Astrocyte (in vitro differentiated cells and primary cell): ENCODE measurements at regions not wholly inside any gene's neighbourhood (a gene's known extent, or its start where the extent isn't known, plus 50 kb on each side); places are given as distances from the start of the nearest gene placed in this dataset.

ENCODE experiments used
- DNase-seq: peaks from one replicate; pipeline ENCODE4 v3.0.0-alpha.2; 2010; ENCODE audit warnings: low read depth
- FAIRE-seq: peaks from 2 replicates; lab custom pipeline; 2011; peaks lifted over from hg19 to GRCh38; lab: Jason Lieb, UNC
- H2AFZ ChIP-seq: 2 replicates; pipeline ENCODE4 v1.6.0; 2012; ENCODE audit warnings: low read depth, low read length, inconsistent platforms
- H3K27ac ChIP-seq: 2 replicates; pipeline ENCODE4 v1.5.1; 2011; ENCODE audit warnings: low read depth, low read length, inconsistent platforms
- H3K27me3 ChIP-seq: 2 replicates; pipeline ENCODE4 v1.6.0; 2011; ENCODE audit warnings: low read length, inconsistent platforms; ENCODE audit not compliant: insufficient read depth
- H3K36me3 ChIP-seq: 2 replicates; pipeline ENCODE4 v1.5.1; 2011; ENCODE audit warnings: low read length, inconsistent platforms; ENCODE audit not compliant: insufficient read depth
- H3K4me1 ChIP-seq: 2 replicates; pipeline ENCODE4 v1.5.1; 2011; ENCODE audit warnings: low read length, inconsistent platforms; ENCODE audit not compliant: insufficient read depth
- H3K4me2 ChIP-seq: 2 replicates; pipeline ENCODE4 v1.6.0; 2012; ENCODE audit warnings: low read length, inconsistent platforms
- H3K4me3 ChIP-seq: 2 replicates; pipeline ENCODE4 v1.5.1; 2011; ENCODE audit warnings: low read depth, mild to moderate bottlenecking, low read length, inconsistent platforms; ENCODE audit not compliant: insufficient read depth
- H3K79me2 ChIP-seq: 2 replicates; pipeline ENCODE4 v1.6.0; 2012; ENCODE audit warnings: mild to moderate bottlenecking, low read length, inconsistent platforms; ENCODE audit not compliant: insufficient read depth
- H3K9ac ChIP-seq: 2 replicates; pipeline ENCODE4 v1.6.0; 2012; ENCODE audit warnings: mild to moderate bottlenecking, low read length, inconsistent platforms
- H3K9me3 ChIP-seq: 2 replicates; pipeline ENCODE4 v1.5.1; 2012; ENCODE audit warnings: low read depth, mild to moderate bottlenecking, low read length, inconsistent platforms; ENCODE audit not compliant: insufficient read depth
- H4K20me1 ChIP-seq: 2 replicates; pipeline ENCODE4 v1.6.0; 2012; ENCODE audit warnings: low read length, inconsistent platforms; ENCODE audit not compliant: insufficient read depth
- H3K27ac Mint-ChIP-seq: one replicate; pipeline ENCODE4 v1.8.0; 2021; ENCODE audit warnings: mild to moderate bottlenecking, mixed read lengths; ENCODE audit not compliant: unreplicated experiment
- H3K27me3 Mint-ChIP-seq: one replicate; pipeline ENCODE4 v1.8.0; 2021; ENCODE audit warnings: low read depth, mixed read lengths; ENCODE audit not compliant: unreplicated experiment
- H3K36me3 Mint-ChIP-seq: one replicate; pipeline ENCODE4 v1.8.0; 2021; ENCODE audit warnings: low read depth, mixed read lengths; ENCODE audit not compliant: unreplicated experiment
- H3K4me1 Mint-ChIP-seq: one replicate; pipeline ENCODE4 v1.8.0; 2021; ENCODE audit warnings: low read depth, mixed read lengths; ENCODE audit not compliant: unreplicated experiment
- H3K4me3 Mint-ChIP-seq: one replicate; pipeline ENCODE4 v1.8.0; 2021; ENCODE audit warnings: mild to moderate bottlenecking, moderate library complexity, mixed read lengths; ENCODE audit not compliant: unreplicated experiment
- H3K9me3 Mint-ChIP-seq: one replicate; pipeline ENCODE4 v1.8.0; 2021; ENCODE audit warnings: mild to moderate bottlenecking, mixed read lengths; ENCODE audit not compliant: unreplicated experiment
- EZH2 ChIP-seq: IDR thresholded peaks from 2 replicates; pipeline ENCODE4 v1.6.1; 2012; ENCODE audit warnings: mild to moderate bottlenecking, low read length, inconsistent platforms; ENCODE audit not compliant: insufficient read depth
- TF ChIP-seq, protein P1 (sequence below): IDR thresholded peaks from 2 replicates; pipeline ENCODE4 v1.5.1; 2011; ENCODE audit warnings: low read depth, mild to moderate bottlenecking, inconsistent platforms, low read length, moderate library complexity; ENCODE audit not compliant: insufficient read depth

DNA sequence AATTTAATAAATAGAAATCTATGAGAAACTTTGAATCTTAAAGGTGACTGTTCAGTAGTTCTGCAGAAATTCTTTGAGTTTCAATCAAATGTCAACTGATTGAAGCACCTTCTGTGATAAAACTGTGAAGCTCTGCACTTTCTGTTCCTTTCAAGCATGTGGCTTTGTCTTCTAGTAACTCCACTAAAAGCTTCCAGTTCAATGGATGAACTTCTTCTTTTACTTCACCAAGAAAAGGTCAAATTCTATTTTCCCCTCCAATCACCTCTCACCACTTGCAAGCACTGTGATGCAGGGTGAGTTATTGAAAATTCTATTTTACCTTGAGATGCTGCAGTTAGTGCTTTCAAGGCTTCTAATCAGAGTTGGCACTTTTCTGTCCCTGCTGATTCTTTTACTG, 515.3 kb upstream of the B3GALT2 start:
- no peaks in the 10 kb centered on the region for H3K9me3 ChIP-seq
- H3K9ac ChIP-seq, result no peak overlapping the region
- no peak for TF ChIP-seq EZH2
- no peak overlapping the region for H3K27ac ChIP-seq
- Mint-ChIP-seq H3K4me1 (peaks cover 11% of the 10 kb centered on the region), H3K27ac (no peak overlapping the region), H3K4me3 (no peak overlapping the region), H3K27me3 (no peaks in the 10 kb centered on the region), H3K9me3 (no peaks in the 10 kb centered on the region), H3K36me3 (no peaks in the 10 kb centered on the region)
- H3K79me2 ChIP-seq, result no peaks in the 10 kb centered on the region
- peaks cover 4% of the 10 kb centered on the region for H3K4me1 ChIP-seq
- no peak overlapping the region for H3K4me2 ChIP-seq
- DNase-seq (no peak), FAIRE-seq (no peak)
- no peak overlapping the region for H2AFZ ChIP-seq
- no peaks in the 10 kb centered on the region for H3K36me3 ChIP-seq
- H4K20me1 ChIP-seq, result no peaks in the 10 kb centered on the region
- H3K4me3 ChIP-seq, result no peak overlapping the region
- no peaks in the 10 kb centered on the region for H3K27me3 ChIP-seq

DNA sequence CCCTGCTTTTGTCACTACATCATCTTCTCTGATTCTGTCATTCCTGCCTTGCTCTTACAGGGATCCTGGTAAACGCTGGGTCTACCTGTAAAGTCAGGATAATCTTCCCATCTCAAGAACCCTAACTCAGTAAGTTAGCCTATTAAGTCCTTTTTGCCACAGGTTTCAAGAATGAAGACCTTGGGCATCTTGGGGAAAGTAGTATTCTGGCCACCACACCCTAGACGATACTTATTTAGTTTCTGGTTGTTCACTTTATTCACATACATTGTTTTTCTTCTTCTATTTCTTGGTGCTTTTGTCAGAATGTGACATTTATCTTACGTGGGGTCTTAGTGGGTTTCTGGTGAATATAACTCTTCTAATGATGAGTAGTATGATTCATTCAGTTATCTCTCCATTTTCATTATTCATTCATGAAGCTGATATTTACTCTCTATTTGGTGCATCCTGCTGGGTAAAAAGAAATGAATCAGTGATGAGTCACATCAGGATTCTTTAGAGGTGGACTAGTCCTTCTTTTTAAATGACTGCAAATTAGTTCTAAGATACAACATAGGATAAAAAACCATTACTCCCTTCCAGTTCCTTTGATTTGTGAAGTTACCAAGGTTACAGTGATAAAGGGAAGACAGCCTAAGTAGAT, 514.4 kb upstream of the B3GALT2 start:
- H3K27me3 Mint-ChIP-seq, result no peaks in the 10 kb centered on the region
- Histone ChIP-seq H3K27me3 (no peaks in the 10 kb centered on the region), H4K20me1 (no peaks in the 10 kb centered on the region), H3K4me2 (peak overlapping the region; percentile 55), H3K9me3 (no peaks in the 10 kb centered on the region), H3K4me3 (no peak overlapping the region), H3K79me2 (no peaks in the 10 kb centered on the region), H2AFZ (no peak overlapping the region), H3K36me3 (no peaks in the 10 kb centered on the region), H3K9ac (no peak overlapping the region), H3K4me1 (peaks cover 4% of the 10 kb centered on the region), H3K27ac (peak overlapping the region; percentile 59)
- H3K27ac Mint-ChIP-seq, result no peak overlapping the region
- peaks cover 11% of the 10 kb centered on the region for H3K4me1 Mint-ChIP-seq
- DNase-seq (peak; percentile 82), FAIRE-seq (peak; percentile 80)
- H3K9me3 Mint-ChIP-seq, result no peaks in the 10 kb centered on the region
- H3K36me3 Mint-ChIP-seq, result no peaks in the 10 kb centered on the region
- TF ChIP-seq EZH2, result no peak
- TF ChIP-seq, protein P1, sequence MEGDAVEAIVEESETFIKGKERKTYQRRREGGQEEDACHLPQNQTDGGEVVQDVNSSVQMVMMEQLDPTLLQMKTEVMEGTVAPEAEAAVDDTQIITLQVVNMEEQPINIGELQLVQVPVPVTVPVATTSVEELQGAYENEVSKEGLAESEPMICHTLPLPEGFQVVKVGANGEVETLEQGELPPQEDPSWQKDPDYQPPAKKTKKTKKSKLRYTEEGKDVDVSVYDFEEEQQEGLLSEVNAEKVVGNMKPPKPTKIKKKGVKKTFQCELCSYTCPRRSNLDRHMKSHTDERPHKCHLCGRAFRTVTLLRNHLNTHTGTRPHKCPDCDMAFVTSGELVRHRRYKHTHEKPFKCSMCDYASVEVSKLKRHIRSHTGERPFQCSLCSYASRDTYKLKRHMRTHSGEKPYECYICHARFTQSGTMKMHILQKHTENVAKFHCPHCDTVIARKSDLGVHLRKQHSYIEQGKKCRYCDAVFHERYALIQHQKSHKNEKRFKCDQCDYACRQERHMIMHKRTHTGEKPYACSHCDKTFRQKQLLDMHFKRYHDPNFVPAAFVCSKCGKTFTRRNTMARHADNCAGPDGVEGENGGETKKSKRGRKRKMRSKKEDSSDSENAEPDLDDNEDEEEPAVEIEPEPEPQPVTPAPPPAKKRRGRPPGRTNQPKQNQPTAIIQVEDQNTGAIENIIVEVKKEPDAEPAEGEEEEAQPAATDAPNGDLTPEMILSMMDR, result no peak
- no peak overlapping the region for H3K4me3 Mint-ChIP-seq

DNA sequence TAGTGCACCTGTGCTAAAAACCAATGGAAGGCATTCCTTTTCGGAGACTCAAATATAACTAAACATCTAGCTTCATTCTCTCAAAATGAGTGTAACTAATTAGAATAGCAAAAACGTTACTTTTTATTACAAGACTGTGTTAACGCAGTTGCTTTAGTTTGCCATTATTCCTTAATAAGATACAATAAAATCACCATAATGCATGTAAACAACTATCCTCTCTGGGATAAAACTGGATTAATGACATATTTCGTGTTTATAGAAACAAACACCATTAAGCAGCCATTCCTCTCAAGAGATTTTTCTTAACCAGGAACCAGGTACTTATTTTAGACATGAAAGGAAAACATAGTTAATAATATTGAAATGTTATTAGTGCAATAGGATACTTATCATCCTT, 512.8 kb upstream of the B3GALT2 start:
- Mint-ChIP-seq H3K36me3 (no peaks in the 10 kb centered on the region), H3K27me3 (no peaks in the 10 kb centered on the region), H3K9me3 (no peaks in the 10 kb centered on the region), H3K4me1 (peaks cover 11% of the 10 kb centered on the region), H3K27ac (no peak overlapping the region), H3K4me3 (no peak overlapping the region)
- Histone ChIP-seq H4K20me1 (no peaks in the 10 kb centered on the region), H3K27me3 (no peaks in the 10 kb centered on the region), H2AFZ (no peak overlapping the region), H3K4me1 (peaks cover 4% of the 10 kb centered on the region), H3K4me2 (no peak overlapping the region), H3K36me3 (no peaks in the 10 kb centered on the region), H3K9ac (no peak overlapping the region), H3K4me3 (no peak overlapping the region), H3K9me3 (no peaks in the 10 kb centered on the region), H3K79me2 (no peaks in the 10 kb centered on the region), H3K27ac (no peak overlapping the region)
- no peak for DNase-seq
- FAIRE-seq, result no peak
- TF ChIP-seq, protein P1, result no peak
- TF ChIP-seq EZH2, result no peak
